ENCODE measurements at regions not wholly inside any gene's neighbourhood (a gene's known extent, or its start where the extent isn't known, plus 50 kb on each side); places are given as distances from the start of the nearest gene placed in this dataset.

DNA sequence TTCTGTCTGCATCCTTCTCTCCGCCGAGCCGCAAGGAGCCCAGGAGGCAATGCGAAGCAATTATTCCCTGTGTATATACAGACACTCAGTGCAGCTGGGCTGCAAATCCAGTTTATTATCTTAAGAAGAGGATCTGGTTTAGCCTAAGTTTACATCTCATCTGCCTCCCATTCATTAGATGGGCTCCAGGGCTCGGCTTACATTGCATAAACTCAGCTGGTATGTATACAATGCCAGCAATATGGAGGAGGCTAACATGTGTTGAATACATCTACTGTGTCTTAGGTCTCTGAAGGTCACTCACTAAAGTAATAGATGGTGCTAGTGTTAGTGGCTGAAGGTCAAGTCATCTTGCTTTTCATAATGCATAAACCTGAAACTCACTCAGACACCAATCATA is 996.8 kb downstream of the KCNMA1 start:
- H3K36me3 ChIP-seq: no peaks in the 10 kb centered on the region
- intact Hi-C loops (cut with micrococcal nuclease): no loop called here
- TF ChIP-seq, protein P1, sequence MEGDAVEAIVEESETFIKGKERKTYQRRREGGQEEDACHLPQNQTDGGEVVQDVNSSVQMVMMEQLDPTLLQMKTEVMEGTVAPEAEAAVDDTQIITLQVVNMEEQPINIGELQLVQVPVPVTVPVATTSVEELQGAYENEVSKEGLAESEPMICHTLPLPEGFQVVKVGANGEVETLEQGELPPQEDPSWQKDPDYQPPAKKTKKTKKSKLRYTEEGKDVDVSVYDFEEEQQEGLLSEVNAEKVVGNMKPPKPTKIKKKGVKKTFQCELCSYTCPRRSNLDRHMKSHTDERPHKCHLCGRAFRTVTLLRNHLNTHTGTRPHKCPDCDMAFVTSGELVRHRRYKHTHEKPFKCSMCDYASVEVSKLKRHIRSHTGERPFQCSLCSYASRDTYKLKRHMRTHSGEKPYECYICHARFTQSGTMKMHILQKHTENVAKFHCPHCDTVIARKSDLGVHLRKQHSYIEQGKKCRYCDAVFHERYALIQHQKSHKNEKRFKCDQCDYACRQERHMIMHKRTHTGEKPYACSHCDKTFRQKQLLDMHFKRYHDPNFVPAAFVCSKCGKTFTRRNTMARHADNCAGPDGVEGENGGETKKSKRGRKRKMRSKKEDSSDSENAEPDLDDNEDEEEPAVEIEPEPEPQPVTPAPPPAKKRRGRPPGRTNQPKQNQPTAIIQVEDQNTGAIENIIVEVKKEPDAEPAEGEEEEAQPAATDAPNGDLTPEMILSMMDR (IDR thresholded peaks at IDR 0.05; ENCODE audit: borderline replicate concordance): no peak
- H3K27ac ChIP-seq (replicated peaks): no peak overlapping the region
- H3K27me3 ChIP-seq (ENCODE audit: low read depth): no peaks in the 10 kb centered on the region
- DNase-seq: no peak
- no peak overlapping the region for H3K4me3 ChIP-seq
- H3K4me1 ChIP-seq: no peaks in the 10 kb centered on the region
- H3K9me3 ChIP-seq (replicated peaks): no peaks in the 10 kb centered on the region

DNA sequence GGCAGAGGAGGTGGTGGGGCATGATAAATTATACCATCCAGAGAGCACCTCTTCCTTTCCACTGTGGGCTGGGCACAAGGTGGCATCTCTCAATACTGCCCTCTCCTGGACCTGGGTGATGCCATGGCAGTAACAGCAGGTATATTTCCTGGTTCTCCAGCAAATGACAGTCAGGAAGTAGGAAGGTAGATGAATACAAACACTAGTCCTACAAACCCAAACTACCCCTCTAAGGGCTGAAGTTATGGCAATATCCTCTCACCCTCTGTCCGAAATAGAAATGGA is 1004.9 kb downstream of the KCNMA1 start:
- intact Hi-C loops (cut with micrococcal nuclease): no loop called here
- no peaks in the 10 kb centered on the region for H3K9me3 ChIP-seq (replicated peaks)
- H3K27me3 ChIP-seq (ENCODE audit: low read depth): no peaks in the 10 kb centered on the region
- no peaks in the 10 kb centered on the region for H3K36me3 ChIP-seq
- no peak for DNase-seq
- TF ChIP-seq, protein P1 (IDR thresholded peaks at IDR 0.05; ENCODE audit: borderline replicate concordance): peak; percentile 33
- H3K27ac ChIP-seq (replicated peaks): no peak overlapping the region
- H3K4me1 ChIP-seq: peaks cover 18% of the 10 kb centered on the region
- H3K4me3 ChIP-seq: no peak overlapping the region

DNA sequence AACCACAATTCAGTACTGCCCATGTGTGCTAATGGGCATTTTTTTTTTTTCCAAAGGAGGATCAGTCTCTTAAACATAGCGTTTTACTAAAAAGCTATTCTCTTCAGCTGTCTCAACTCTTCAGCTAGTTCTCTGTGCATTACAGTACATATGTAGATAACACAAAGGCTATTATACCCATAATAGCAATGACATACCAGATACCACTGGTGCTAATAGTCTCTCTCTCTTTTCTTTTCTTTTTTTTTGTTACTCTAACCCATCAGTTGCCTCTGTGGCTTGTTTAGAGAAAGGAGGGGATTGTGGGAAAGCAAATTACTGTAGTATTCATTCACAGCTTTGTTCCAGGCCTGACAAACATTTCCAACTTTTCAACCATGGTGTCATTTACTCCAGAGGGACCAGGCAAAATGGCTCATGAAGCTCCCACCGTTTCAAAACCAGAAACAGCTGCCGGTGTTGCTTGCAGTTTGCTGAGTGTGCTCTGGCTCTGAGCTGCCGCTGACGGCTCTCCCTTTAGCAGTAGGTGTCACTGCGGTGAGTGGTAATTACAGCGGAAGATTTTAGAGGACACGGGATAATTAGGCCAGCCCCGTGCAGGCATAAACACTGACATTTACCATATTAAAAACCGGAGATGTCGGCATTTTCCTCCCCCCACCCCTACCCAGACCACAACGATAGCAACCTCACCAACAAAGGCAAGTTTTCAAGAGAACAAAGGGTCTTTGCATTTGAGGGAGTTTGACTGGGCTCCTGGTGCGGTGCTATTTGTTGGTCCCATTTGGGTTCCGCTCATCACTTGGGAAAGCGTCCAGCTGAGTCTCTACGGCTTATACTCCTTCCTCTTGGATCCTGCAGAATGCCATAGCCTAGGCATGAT is 1005.5 kb downstream of the KCNMA1 start:
- H3K27ac ChIP-seq (replicated peaks): peak overlapping the region; percentile 39
- intact Hi-C loops (cut with micrococcal nuclease): no loop called here

DNA sequence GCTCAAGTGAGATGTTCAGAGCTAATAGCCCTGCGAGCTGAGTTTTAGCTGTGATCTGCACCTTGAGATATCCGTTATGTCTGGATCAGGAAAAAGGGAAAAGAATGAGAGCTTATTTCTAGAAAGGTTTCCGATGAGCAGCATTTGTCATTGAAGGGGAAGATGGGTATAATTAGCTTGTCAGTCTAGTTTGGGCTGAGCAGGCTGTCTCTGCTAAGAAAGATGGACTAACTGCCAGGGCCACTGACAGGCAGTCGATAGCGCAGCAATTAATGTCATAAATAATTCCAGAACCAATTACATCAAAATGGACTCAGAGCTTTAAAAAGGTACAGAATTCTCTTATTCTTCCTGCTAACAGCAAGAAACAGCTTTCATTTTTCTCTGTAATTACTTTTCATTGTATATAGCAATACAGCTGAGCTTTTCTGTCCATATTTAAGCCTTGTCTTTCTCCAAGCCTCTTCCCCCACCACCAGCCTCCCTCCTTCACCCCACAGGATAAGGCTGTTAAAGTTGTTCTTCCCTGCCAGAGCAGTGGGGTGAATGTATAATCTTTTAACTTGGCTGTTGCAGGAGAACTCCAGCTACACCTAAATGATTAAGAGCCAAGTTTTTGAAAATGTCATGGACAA is 1006.5 kb downstream of the KCNMA1 start:
- DNase-seq: no peak
- intact Hi-C loops (cut with micrococcal nuclease): no loop called here
- TF ChIP-seq, protein P1 (IDR thresholded peaks at IDR 0.05; ENCODE audit: borderline replicate concordance): no peak
- Histone ChIP-seq H3K27ac (replicated peaks) (no peak overlapping the region), H3K4me1 (peaks cover 25% of the 10 kb centered on the region), H3K27me3 (ENCODE audit: low read depth) (no peaks in the 10 kb centered on the region), H3K36me3 (no peaks in the 10 kb centered on the region), H3K4me3 (no peak overlapping the region), H3K9me3 (replicated peaks) (no peaks in the 10 kb centered on the region)

More for the DNA sequence above, 1005.5 kb downstream of the KCNMA1 start:
- H3K4me1 ChIP-seq: peaks cover 18% of the 10 kb centered on the region
- H3K27me3 ChIP-seq (ENCODE audit: low read depth): no peaks in the 10 kb centered on the region
- no peak for DNase-seq
- no peaks in the 10 kb centered on the region for H3K9me3 ChIP-seq (replicated peaks)
- no peaks in the 10 kb centered on the region for H3K36me3 ChIP-seq
- TF ChIP-seq, protein P1 (IDR thresholded peaks at IDR 0.05; ENCODE audit: borderline replicate concordance): no peak
- H3K4me3 ChIP-seq: no peak overlapping the region

DNA sequence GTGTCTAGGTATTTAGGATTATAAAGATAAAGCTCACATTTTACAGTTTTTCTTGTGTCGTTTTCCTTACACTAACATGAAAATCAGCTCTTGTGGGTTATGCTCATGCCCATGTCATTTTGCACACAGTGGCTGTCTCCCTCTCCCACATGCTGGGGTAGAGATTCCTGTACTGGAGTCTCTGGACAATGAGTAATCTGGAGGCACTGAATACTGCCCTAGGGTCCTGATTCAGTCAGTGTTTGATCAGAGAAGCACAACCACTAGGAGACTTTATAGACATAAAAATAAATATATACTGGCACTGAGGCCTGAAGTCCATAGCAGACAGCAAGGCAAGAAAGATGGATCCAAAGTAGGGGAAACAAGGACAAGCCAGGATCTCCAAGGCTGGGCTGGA is 1008.8 kb downstream of the KCNMA1 start:
- H3K27ac ChIP-seq (replicated peaks): no peak overlapping the region
- intact Hi-C loops (cut with micrococcal nuclease): no loop called here
- DNase-seq: no peak
- H3K4me1 ChIP-seq: peaks cover 34% of the 10 kb centered on the region
- H3K4me3 ChIP-seq: no peak overlapping the region
- H3K9me3 ChIP-seq (replicated peaks): no peaks in the 10 kb centered on the region
- TF ChIP-seq, protein P1 (IDR thresholded peaks at IDR 0.05; ENCODE audit: borderline replicate concordance): no peak
- no peaks in the 10 kb centered on the region for H3K27me3 ChIP-seq (ENCODE audit: low read depth)
- no peaks in the 10 kb centered on the region for H3K36me3 ChIP-seq
